MCF 10A (cell line): ENCODE measurements at regions not wholly inside any gene's neighbourhood (a gene's known extent, or its start where the extent isn't known, plus 50 kb on each side); places are given as distances from the start of the nearest gene placed in this dataset.

Experiments
- BruUV-seq: library from RNA; stranded (reverse); fragments of 400-500 nt; replicated peaks from 2 replicates; lab custom pipeline; 2021; lab: Mats Ljungman, UMichigan
- CTCF ChIA-PET: fragments of 300-600 bp; sonication (Branson Sonifier 250); formaldehyde crosslinking; extraction: SDS; loops from one replicate; lab custom pipeline; 2021; ENCODE audit warnings: antibody characterized with exemption, inconsistent platforms; lab: Yijun Ruan, JAX
- POLR2A ChIA-PET: fragments of 300-600, 350-650 bp; sonication (Branson Sonifier 250); formaldehyde crosslinking; extraction: SDS; loops from one replicate; lab custom pipeline; 2020; ENCODE audit warnings: antibody characterized with exemption, inconsistent platforms; lab: Yijun Ruan, JAX
- DNase-seq: peaks from one replicate; pipeline ENCODE4 v3.0.0-alpha.2; 2018; ENCODE audit not compliant: unreplicated experiment
- H3K27ac Mint-ChIP-seq: one replicate; pipeline ENCODE4 v1.8.0; 2022; ENCODE audit warnings: mild to moderate bottlenecking, low read depth, mixed read lengths; ENCODE audit not compliant: unreplicated experiment
- H3K27me3 Mint-ChIP-seq: one replicate; pipeline ENCODE4 v1.8.0; 2022; ENCODE audit warnings: mixed read lengths; ENCODE audit not compliant: insufficient read depth, unreplicated experiment
- H3K36me3 Mint-ChIP-seq: one replicate; pipeline ENCODE4 v1.8.0; 2022; ENCODE audit warnings: mild to moderate bottlenecking, moderate library complexity, mixed read lengths; ENCODE audit not compliant: insufficient read depth, unreplicated experiment
- H3K4me1 Mint-ChIP-seq: one replicate; pipeline ENCODE4 v1.8.0; 2022; ENCODE audit warnings: mixed read lengths; ENCODE audit not compliant: insufficient read depth, unreplicated experiment
- H3K4me3 Mint-ChIP-seq: one replicate; pipeline ENCODE4 v1.8.0; 2022; ENCODE audit warnings: mild to moderate bottlenecking, moderate library complexity, mixed read lengths; ENCODE audit not compliant: unreplicated experiment
- H3K9me3 Mint-ChIP-seq: one replicate; pipeline ENCODE4 v1.8.0; 2022; ENCODE audit warnings: mixed read lengths; ENCODE audit not compliant: unreplicated experiment
- intact Hi-C: fragments of 100-400 bp; cut with micrococcal nuclease; formaldehyde crosslinking; loops from 2 replicates; pipeline ENCODE4 v1.14.1; 2022
- TF ChIP-seq, protein P1 (sequence below): fragments of 200-600 bp; IDR thresholded peaks from one replicate; pipeline ENCODE4 v1.8.0; 2022; ENCODE audit warnings: antibody characterized with exemption, mild to moderate bottlenecking; ENCODE audit not compliant: unreplicated experiment

DNA sequence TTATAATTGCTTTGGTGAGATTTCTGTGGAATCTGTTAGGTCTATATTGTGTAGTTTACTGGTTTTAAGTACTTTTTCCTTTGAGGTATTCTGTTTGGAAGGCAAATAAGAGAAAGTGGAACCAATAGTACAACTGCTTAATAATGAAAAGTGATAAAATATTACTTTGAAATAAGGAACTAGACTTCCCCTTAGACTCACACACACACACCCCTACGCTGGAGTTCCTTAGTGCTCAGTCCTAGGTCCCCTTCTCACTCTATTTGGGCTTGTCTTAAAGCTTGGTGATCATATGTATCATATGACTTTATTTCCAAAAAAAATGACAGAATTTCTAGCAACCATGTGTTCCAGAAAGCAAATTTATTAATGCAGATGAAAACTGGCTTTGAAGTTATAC is 494.0 kb upstream of the TGFBR2 start:
- POLR2A ChIA-PET: no interaction called here
- CTCF ChIA-PET: interaction anchor here (0.5 to 4.5 kb wide), 5 partner anchors 70 to 639 kb away, joined by 4 to 43 read pairs (median 4); no protein-coding TSS in a partner anchor

GRCh38 chr3:30112902-30113484 is 493.4 kb upstream of the TGFBR2 start:
- ChIA-PET CTCF (interaction anchor here (0.5 to 4.8 kb wide), 12 partner anchors 9 to 637 kb away, joined by 3 to 70 read pairs (median 3); no protein-coding TSS in a partner anchor), POLR2A (interaction anchor here (1.1 kb wide), 1 partner anchor 86 kb away, joined by 5 read pairs; no protein-coding TSS in a partner anchor)
- no peak overlapping the region for H3K27ac Mint-ChIP-seq
- H3K4me3 Mint-ChIP-seq: no peak overlapping the region
- H3K27me3 Mint-ChIP-seq: no peaks in the 10 kb centered on the region
- peaks cover 7% of the 10 kb centered on the region for H3K36me3 Mint-ChIP-seq
- BruUV-seq: no TSS peak
- peak; percentile 46 for DNase-seq
- no peaks in the 10 kb centered on the region for H3K9me3 Mint-ChIP-seq
- TF ChIP-seq, protein P1, sequence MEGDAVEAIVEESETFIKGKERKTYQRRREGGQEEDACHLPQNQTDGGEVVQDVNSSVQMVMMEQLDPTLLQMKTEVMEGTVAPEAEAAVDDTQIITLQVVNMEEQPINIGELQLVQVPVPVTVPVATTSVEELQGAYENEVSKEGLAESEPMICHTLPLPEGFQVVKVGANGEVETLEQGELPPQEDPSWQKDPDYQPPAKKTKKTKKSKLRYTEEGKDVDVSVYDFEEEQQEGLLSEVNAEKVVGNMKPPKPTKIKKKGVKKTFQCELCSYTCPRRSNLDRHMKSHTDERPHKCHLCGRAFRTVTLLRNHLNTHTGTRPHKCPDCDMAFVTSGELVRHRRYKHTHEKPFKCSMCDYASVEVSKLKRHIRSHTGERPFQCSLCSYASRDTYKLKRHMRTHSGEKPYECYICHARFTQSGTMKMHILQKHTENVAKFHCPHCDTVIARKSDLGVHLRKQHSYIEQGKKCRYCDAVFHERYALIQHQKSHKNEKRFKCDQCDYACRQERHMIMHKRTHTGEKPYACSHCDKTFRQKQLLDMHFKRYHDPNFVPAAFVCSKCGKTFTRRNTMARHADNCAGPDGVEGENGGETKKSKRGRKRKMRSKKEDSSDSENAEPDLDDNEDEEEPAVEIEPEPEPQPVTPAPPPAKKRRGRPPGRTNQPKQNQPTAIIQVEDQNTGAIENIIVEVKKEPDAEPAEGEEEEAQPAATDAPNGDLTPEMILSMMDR: peak; percentile 66
- H3K4me1 Mint-ChIP-seq: peaks cover 16% of the 10 kb centered on the region
- intact Hi-C loops: loop anchor here (1.0 to 10.0 kb wide), 7 partner anchors 86 to 1019 kb away; partner anchors contain the start of gene TGFBR2

More for the DNA sequence above, 494.0 kb upstream of the TGFBR2 start:
- Mint-ChIP-seq H3K4me1 (peaks cover 16% of the 10 kb centered on the region), H3K27ac (peak overlapping the region; percentile 78), H3K9me3 (no peaks in the 10 kb centered on the region), H3K4me3 (no peak overlapping the region), H3K36me3 (peaks cover 7% of the 10 kb centered on the region), H3K27me3 (no peaks in the 10 kb centered on the region)
- TF ChIP-seq, protein P1: no peak
- intact Hi-C loops: loop anchor here (2.0 to 10.0 kb wide), 4 partner anchors 230 to 1020 kb away; partner anchors contain the start of gene TGFBR2
- DNase-seq: no peak
- no TSS peak for BruUV-seq

- ChIA-PET POLR2A (interaction anchor here (0.6 to 1.1 kb wide), 2 partner anchors 85 to 580 kb away, joined by 3 to 5 read pairs; no protein-coding TSS in a partner anchor), CTCF (interaction anchor here (0.6 to 4.8 kb wide), 13 partner anchors 9 to 590 kb away, joined by 3 to 70 read pairs (median 3); no protein-coding TSS in a partner anchor)
- no peak for DNase-seq
- peaks cover 16% of the 10 kb centered on the region for H3K4me1 Mint-ChIP-seq
- no TSS peak for BruUV-seq
- no peak overlapping the region for H3K4me3 Mint-ChIP-seq
- H3K9me3 Mint-ChIP-seq: no peaks in the 10 kb centered on the region
- no peak overlapping the region for H3K27ac Mint-ChIP-seq
- H3K36me3 Mint-ChIP-seq: peaks cover 7% of the 10 kb centered on the region
- TF ChIP-seq, protein P1: no peak
- H3K27me3 Mint-ChIP-seq: no peaks in the 10 kb centered on the region
- intact Hi-C loops: loop anchor here (1.0 to 10.0 kb wide), 7 partner anchors 85 to 1018 kb away; partner anchors contain the start of gene TGFBR2
These were observed 492.5 kb upstream of the TGFBR2 start for GRCh38 chr3:30113906-30114305.

DNA sequence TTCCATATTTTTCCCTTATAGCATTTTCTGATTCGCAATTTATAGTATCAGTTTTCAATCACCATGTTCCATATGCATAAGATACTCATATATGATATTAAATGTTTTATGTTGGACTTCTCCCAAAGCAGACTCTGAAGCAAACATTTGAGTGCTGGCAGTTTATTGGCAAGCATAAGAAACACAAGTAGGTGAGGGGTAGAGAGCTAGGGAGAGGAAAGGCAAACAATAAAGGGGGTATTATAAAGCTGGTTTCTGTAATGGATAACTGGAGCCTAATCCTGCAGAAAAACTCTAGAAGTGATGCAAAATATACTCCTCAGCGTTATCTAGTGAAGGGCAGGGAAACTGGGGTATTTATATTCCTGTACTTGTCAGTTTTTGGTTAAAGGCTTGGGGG is 491.5 kb upstream of the TGFBR2 start:
- no TSS peak for BruUV-seq
- TF ChIP-seq, protein P1: no peak
- H3K4me3 Mint-ChIP-seq: no peak overlapping the region
- intact Hi-C loops: loop anchor here (5.0 to 10.0 kb wide), 2 partner anchors 400 to 1017 kb away; no protein-coding TSS in a partner anchor
- no peak for DNase-seq
- H3K36me3 Mint-ChIP-seq: peaks cover 7% of the 10 kb centered on the region
- no peak overlapping the region for H3K27ac Mint-ChIP-seq
- H3K4me1 Mint-ChIP-seq: peaks cover 16% of the 10 kb centered on the region
- H3K9me3 Mint-ChIP-seq: no peaks in the 10 kb centered on the region
- POLR2A ChIA-PET: interaction anchor here (0.8 to 0.9 kb wide), 2 partner anchors 81 to 579 kb away, joined by 3 to 4 read pairs; no protein-coding TSS in a partner anchor
- no peaks in the 10 kb centered on the region for H3K27me3 Mint-ChIP-seq
- CTCF ChIA-PET: interaction anchor here (0.6 to 4.8 kb wide), 6 partner anchors 68 to 579 kb away, joined by 3 to 70 read pairs (median 4); no protein-coding TSS in a partner anchor
